ENCODE measurements at regions not wholly inside any gene's neighbourhood (a gene's known extent, or its start where the extent isn't known, plus 50 kb on each side); places are given as distances from the start of the nearest gene placed in this dataset.

- in situ Hi-C loops (cut with MboI; ENCODE audit: low sequenced_read_pairs, unreplicated experiment), result no loop called here
- TF ChIP-seq, protein P1, sequence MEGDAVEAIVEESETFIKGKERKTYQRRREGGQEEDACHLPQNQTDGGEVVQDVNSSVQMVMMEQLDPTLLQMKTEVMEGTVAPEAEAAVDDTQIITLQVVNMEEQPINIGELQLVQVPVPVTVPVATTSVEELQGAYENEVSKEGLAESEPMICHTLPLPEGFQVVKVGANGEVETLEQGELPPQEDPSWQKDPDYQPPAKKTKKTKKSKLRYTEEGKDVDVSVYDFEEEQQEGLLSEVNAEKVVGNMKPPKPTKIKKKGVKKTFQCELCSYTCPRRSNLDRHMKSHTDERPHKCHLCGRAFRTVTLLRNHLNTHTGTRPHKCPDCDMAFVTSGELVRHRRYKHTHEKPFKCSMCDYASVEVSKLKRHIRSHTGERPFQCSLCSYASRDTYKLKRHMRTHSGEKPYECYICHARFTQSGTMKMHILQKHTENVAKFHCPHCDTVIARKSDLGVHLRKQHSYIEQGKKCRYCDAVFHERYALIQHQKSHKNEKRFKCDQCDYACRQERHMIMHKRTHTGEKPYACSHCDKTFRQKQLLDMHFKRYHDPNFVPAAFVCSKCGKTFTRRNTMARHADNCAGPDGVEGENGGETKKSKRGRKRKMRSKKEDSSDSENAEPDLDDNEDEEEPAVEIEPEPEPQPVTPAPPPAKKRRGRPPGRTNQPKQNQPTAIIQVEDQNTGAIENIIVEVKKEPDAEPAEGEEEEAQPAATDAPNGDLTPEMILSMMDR (IDR thresholded peaks at IDR 0.05; ENCODE audit: borderline replicate concordance, control extremely low read depth, extremely low read depth, insufficient read depth, missing control alignments), result no peak
Observed at GRCh38 chr7:41175435-41175834, 527.5 kb downstream of the INHBA start.

DNA sequence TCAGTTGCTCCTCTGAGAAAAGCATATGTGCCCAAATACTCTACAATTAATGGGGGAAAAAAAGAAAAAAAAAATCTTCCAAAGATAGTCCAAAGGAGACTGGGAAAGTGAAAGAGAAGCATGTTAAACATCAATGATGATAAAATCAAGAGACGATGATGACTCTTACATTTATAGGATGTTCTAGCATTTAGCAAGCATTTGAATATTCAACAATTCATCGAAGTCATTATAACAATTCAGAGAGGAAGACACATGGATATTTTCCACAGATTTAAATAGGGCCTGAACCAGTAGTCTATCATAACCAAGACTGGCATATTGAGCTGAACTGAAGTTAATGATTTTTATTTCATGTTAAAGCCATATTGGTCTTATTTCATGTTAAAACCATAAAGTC lies 528.4 kb downstream of the INHBA start:
- TF ChIP-seq, protein P1 (IDR thresholded peaks at IDR 0.05; ENCODE audit: borderline replicate concordance, control extremely low read depth, extremely low read depth, insufficient read depth, missing control alignments), result no peak
- no peak for DNase-seq (ENCODE audit: low spot score)
- in situ Hi-C loops (cut with MboI; ENCODE audit: low sequenced_read_pairs, unreplicated experiment), result no loop called here

More at GRCh38 chr7:41175435-41175834, 527.5 kb downstream of the INHBA start:
- DNase-seq (ENCODE audit: low spot score), result no peak

DNA sequence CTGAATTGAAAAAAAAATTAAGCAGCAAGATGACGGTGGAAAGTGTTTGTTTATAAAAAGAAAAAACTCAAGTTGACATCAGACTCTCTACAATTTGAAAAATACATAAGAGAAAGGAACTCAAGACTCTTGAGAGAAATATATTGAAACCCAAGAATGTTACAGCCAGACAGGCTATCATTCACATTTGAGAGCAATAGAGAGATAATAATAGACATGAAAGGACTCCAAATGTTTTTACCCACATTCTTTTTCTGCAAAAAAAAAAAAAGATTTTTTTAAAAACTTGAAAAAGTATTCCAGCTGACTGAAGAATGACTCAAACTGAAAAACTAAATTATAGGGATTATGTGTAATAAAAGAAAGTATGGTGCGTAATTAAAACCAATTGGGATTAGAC lies 532.4 kb downstream of the INHBA start:
- DNase-seq (ENCODE audit: low spot score), result no peak
- TF ChIP-seq, protein P1 (IDR thresholded peaks at IDR 0.05; ENCODE audit: borderline replicate concordance, control extremely low read depth, extremely low read depth, insufficient read depth, missing control alignments), result no peak

DNA sequence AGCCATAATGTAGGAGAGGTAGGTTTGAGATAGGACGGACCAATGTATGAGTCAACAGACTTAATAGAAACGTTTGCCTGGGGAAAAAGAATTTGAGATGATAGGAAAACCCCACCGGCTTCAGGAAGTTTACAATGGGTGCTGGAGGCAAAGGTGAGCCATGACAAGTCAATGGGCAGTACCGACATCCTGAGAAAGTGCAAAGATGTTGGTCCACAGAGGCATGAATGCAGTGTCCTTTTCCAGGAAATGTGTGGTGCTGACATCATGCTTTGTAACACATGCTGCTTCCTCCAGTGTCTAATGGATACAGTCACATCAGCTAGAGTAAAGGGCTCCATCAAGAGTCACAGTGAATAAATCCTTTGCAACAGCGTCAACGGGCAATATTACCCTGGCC lies 533.6 kb downstream of the INHBA start:
- in situ Hi-C loops (cut with MboI; ENCODE audit: low sequenced_read_pairs, unreplicated experiment), result no loop called here
- TF ChIP-seq, protein P1 (IDR thresholded peaks at IDR 0.05; ENCODE audit: borderline replicate concordance, control extremely low read depth, extremely low read depth, insufficient read depth, missing control alignments), result no peak
- DNase-seq (ENCODE audit: low spot score), result no peak

More for the DNA sequence above, 532.4 kb downstream of the INHBA start:
- in situ Hi-C loops (cut with MboI; ENCODE audit: low sequenced_read_pairs, unreplicated experiment), result no loop called here

GRCh38 chr7:41167836-41168235 lies 535.1 kb downstream of the INHBA start:
- in situ Hi-C loops (cut with MboI; ENCODE audit: low sequenced_read_pairs, unreplicated experiment), result no loop called here
- no peak for DNase-seq (ENCODE audit: low spot score)

GRCh38 chr7:41164440-41164839 lies 538.5 kb downstream of the INHBA start:
- in situ Hi-C loops (cut with MboI; ENCODE audit: low sequenced_read_pairs, unreplicated experiment), result no loop called here
- DNase-seq (ENCODE audit: low spot score), result no peak
- TF ChIP-seq, protein P1 (IDR thresholded peaks at IDR 0.05; ENCODE audit: borderline replicate concordance, control extremely low read depth, extremely low read depth, insufficient read depth, missing control alignments), result no peak

More at GRCh38 chr7:41167836-41168235, 535.1 kb downstream of the INHBA start:
- TF ChIP-seq, protein P1 (IDR thresholded peaks at IDR 0.05; ENCODE audit: borderline replicate concordance, control extremely low read depth, extremely low read depth, insufficient read depth, missing control alignments), result no peak

DNA sequence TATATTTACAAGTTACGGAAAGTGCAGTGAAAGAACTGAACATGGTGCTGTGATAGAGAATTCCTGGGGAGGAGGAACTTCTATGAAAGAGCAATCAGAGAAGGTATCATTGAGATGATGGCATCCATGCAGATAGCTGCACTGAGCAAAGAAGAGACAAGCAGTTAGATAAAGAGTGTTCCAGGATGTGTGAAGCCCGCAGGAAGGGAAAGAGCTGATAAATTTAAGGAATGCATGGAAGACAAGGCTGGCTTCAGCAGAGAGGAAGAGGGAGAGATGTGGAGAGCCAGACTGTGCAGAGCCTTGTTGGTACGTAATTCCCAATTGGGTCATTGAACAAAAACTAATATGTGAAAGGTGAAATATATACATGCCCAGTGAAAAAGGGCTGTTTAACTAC lies 538.9 kb downstream of the INHBA start:
- TF ChIP-seq, protein P1 (IDR thresholded peaks at IDR 0.05; ENCODE audit: borderline replicate concordance, control extremely low read depth, extremely low read depth, insufficient read depth, missing control alignments), result no peak
- no peak for DNase-seq (ENCODE audit: low spot score)
- in situ Hi-C loops (cut with MboI; ENCODE audit: low sequenced_read_pairs, unreplicated experiment), result no loop called here

Data from GM13976 (cell line).